ENCODE measurements at regions not wholly inside any gene's neighbourhood (a gene's known extent, or its start where the extent isn't known, plus 50 kb on each side); places are given as distances from the start of the nearest gene placed in this dataset.

DNA sequence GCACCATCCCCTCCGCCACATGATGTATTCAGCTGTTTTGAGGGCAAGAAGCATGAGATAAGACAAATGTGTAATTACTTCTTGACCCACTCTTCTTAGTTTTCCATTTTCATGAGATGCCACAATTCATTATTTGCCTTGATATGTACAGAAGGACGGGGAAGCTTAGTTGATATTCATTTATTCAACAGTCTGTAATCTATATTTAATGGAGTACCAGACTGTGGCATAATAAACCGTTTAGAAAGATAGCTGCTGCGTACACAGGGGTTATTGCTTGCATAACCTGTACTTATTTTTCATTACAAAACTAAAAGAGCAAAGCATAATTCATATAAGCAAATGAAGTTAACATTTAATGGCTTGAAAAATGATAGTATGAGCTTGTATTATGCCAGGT lies 466.4 kb upstream of the GYPC start:
- H3K9me3 ChIP-seq (ENCODE audit: control insufficient read depth, low read length) = no peaks in the 10 kb centered on the region
- no peak overlapping the region for H3K4me3 ChIP-seq (ENCODE audit: insufficient read depth, low read depth, low read length)
- no peaks in the 10 kb centered on the region for H3K27me3 ChIP-seq (ENCODE audit: control insufficient read depth, insufficient read depth, low read length, poor library complexity, severe bottlenecking)
- H3K27ac ChIP-seq (ENCODE audit: insufficient read depth, low read depth, low read length, poor library complexity, severe bottlenecking) = no peak overlapping the region
- no peaks in the 10 kb centered on the region for H3K36me3 ChIP-seq (ENCODE audit: control insufficient read depth, insufficient read depth, low read length)
- peaks cover 12% of the 10 kb centered on the region for H3K4me1 ChIP-seq (ENCODE audit: control insufficient read depth, insufficient read depth, low read length)
- WGBS, 2 experiments = 92 to 100% methylated on average over 2 to 3 of the region's 4 CpGs

DNA sequence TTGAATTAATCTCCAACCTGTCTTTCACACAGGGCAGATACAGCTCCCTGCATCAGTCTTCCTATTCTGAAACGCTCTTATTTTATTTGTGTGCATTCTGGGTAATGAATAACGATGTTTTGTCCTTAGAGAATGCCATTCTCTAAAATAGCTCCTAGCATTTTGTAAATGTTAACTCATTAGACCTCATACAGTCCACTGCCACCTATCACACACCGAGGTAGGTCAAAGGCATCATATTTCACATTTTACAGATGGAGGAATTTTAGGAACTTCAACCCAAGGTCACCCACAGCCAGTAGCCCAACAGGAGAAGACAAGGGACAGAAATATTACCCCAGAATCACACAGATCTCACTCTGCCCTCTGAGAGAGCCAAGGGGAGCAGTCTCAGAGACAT lies 455.4 kb upstream of the GYPC start:
- Histone ChIP-seq H3K4me3 (ENCODE audit: insufficient read depth, low read depth, low read length) (no peak overlapping the region), H3K36me3 (ENCODE audit: control insufficient read depth, insufficient read depth, low read length) (no peaks in the 10 kb centered on the region), H3K9me3 (ENCODE audit: control insufficient read depth, low read length) (no peaks in the 10 kb centered on the region), H3K27ac (ENCODE audit: insufficient read depth, low read depth, low read length, poor library complexity, severe bottlenecking) (no peak overlapping the region), H3K4me1 (ENCODE audit: control insufficient read depth, insufficient read depth, low read length) (no peaks in the 10 kb centered on the region), H3K27me3 (ENCODE audit: control insufficient read depth, insufficient read depth, low read length, poor library complexity, severe bottlenecking) (no peaks in the 10 kb centered on the region)
- WGBS, 2 experiments = 97 to 100% methylated on average over 1 to 3 of the region's 3 CpGs

DNA sequence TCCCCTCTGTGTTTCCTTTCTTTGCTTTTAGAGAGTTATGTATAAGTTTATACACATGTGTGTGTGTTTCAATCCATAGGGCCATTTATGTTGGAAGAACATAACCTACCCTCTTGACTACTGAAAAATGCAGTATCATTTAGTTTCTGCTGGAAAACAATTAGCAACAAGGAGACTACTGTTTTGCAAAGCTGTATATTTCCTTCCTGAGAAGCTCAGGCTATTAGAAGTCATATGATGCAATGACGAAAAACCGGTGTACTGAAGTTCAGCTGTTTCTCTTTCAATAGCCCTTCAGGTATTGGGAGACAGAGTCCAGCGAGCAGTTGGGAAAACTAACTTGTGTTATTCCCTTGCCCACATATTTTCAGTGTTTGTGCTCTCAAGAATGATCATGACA lies 447.7 kb upstream of the GYPC start:
- Histone ChIP-seq H3K4me1 (ENCODE audit: control insufficient read depth, insufficient read depth, low read length) (no peaks in the 10 kb centered on the region), H3K4me3 (ENCODE audit: insufficient read depth, low read depth, low read length) (no peak overlapping the region), H3K27ac (ENCODE audit: insufficient read depth, low read depth, low read length, poor library complexity, severe bottlenecking) (no peak overlapping the region), H3K27me3 (ENCODE audit: control insufficient read depth, insufficient read depth, low read length, poor library complexity, severe bottlenecking) (no peaks in the 10 kb centered on the region), H3K36me3 (ENCODE audit: control insufficient read depth, insufficient read depth, low read length) (no peaks in the 10 kb centered on the region), H3K9me3 (ENCODE audit: control insufficient read depth, low read length) (no peaks in the 10 kb centered on the region)
- WGBS, 2 experiments = 95 to 97% methylated on average over 3 of the region's 3 CpGs

DNA sequence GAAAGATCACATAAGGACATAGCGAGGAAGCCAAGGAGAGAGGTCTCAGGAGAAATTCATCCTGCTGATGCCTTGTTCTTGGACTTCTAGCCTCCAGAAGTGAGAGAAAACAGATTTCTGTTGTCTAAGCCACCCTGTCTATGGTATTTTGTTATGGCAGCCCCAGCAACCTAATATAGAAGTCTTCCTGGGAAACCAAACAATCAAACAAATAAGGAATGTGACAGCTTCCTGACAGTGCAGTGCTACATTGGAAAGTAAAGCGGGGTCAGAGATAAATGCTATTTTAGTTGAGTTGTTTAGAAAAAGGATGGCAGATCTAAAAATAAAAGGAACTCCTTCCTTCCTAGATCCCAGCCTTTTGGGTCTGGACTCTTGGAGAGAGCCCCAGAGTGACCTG lies 443.2 kb upstream of the GYPC start:
- Histone ChIP-seq H3K36me3 (ENCODE audit: control insufficient read depth, insufficient read depth, low read length) (no peaks in the 10 kb centered on the region), H3K27ac (ENCODE audit: insufficient read depth, low read depth, low read length, poor library complexity, severe bottlenecking) (no peak overlapping the region), H3K4me3 (ENCODE audit: insufficient read depth, low read depth, low read length) (no peak overlapping the region), H3K27me3 (ENCODE audit: control insufficient read depth, insufficient read depth, low read length, poor library complexity, severe bottlenecking) (no peaks in the 10 kb centered on the region), H3K9me3 (ENCODE audit: control insufficient read depth, low read length) (no peaks in the 10 kb centered on the region), H3K4me1 (ENCODE audit: control insufficient read depth, insufficient read depth, low read length) (no peaks in the 10 kb centered on the region)
- 92 to 99% methylated on average over 2 of the region's 2 CpGs for WGBS, 2 experiments

DNA sequence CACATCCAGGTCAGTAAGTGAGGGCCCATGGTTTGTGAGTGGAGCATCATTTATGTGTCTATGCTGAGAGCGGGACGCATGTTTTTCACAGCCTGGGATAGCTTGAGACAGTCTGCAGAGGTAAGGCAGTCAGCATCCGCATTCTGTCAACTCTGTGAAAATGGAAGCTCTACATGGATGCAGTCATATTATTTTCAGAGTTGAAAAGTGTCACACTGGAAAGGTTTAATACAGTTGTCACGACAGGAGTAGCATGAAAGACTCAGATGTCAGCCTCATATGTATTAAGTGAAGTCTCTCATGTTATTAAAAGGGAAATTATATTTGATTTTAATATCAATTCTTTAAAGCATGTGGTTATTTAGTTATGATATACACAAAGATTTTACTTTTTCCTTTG lies 436.9 kb upstream of the GYPC start:
- Histone ChIP-seq H3K4me3 (ENCODE audit: insufficient read depth, low read depth, low read length) (no peak overlapping the region), H3K9me3 (ENCODE audit: control insufficient read depth, low read length) (no peaks in the 10 kb centered on the region), H3K27me3 (ENCODE audit: control insufficient read depth, insufficient read depth, low read length, poor library complexity, severe bottlenecking) (no peaks in the 10 kb centered on the region), H3K36me3 (ENCODE audit: control insufficient read depth, insufficient read depth, low read length) (no peaks in the 10 kb centered on the region), H3K4me1 (ENCODE audit: control insufficient read depth, insufficient read depth, low read length) (no peaks in the 10 kb centered on the region), H3K27ac (ENCODE audit: insufficient read depth, low read depth, low read length, poor library complexity, severe bottlenecking) (no peak overlapping the region)
- WGBS, 2 experiments = 97 to 98% methylated on average over 3 to 4 of the region's 4 CpGs

DNA sequence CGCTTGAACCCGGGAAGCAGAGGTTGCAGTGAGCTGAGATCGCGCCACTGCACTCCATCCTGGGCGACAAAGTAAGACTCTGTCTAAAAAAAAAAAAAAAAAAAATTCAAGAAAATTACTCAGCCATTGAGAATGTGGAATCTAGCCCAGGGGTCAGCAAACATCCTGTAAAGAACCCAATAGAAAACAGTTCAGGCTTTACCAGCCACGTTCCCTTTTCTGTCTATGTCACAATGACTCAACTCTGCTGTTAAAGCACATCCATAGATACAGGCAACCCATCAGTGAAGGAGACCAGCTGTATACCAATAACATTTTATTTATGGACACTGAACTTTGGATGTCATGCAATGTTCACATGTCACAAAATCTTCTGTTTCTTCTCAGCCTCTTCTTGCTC lies 435.6 kb upstream of the GYPC start:
- no peak overlapping the region for H3K27ac ChIP-seq (ENCODE audit: insufficient read depth, low read depth, low read length, poor library complexity, severe bottlenecking)
- WGBS, 2 experiments = 93 to 99% methylated on average over 6 of the region's 6 CpGs

DNA sequence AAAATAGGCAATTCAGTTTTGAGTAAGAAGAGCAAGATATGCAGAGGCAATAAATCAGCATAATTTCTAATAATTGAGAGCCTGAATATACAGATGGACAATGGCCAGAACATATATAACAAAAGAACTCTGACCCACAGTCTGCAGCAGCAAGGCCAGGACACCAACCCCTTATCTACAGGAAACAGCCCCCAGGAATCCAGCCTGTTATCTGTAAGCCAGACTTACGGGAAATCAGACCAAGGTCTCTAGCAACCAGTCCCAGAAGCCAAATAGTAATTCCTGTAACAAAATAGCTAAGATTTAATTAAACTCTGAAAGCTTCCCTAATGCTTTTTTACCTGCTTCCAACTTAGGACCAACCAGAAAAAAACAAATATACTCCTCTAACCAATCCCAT lies 434.5 kb upstream of the GYPC start:
- 94% methylated on average over 1 of the region's 1 CpG for WGBS, 2 experiments
- H3K4me3 ChIP-seq (ENCODE audit: insufficient read depth, low read depth, low read length) = no peak overlapping the region
- H3K27ac ChIP-seq (ENCODE audit: insufficient read depth, low read depth, low read length, poor library complexity, severe bottlenecking) = no peak overlapping the region
- H3K36me3 ChIP-seq (ENCODE audit: control insufficient read depth, insufficient read depth, low read length) = no peaks in the 10 kb centered on the region
- no peaks in the 10 kb centered on the region for H3K4me1 ChIP-seq (ENCODE audit: control insufficient read depth, insufficient read depth, low read length)
- no peaks in the 10 kb centered on the region for H3K27me3 ChIP-seq (ENCODE audit: control insufficient read depth, insufficient read depth, low read length, poor library complexity, severe bottlenecking)
- no peaks in the 10 kb centered on the region for H3K9me3 ChIP-seq (ENCODE audit: control insufficient read depth, low read length)

More for the DNA sequence above, 435.6 kb upstream of the GYPC start:
- H3K27me3 ChIP-seq (ENCODE audit: control insufficient read depth, insufficient read depth, low read length, poor library complexity, severe bottlenecking) = no peaks in the 10 kb centered on the region
- H3K36me3 ChIP-seq (ENCODE audit: control insufficient read depth, insufficient read depth, low read length) = no peaks in the 10 kb centered on the region
- no peaks in the 10 kb centered on the region for H3K9me3 ChIP-seq (ENCODE audit: control insufficient read depth, low read length)
- H3K4me1 ChIP-seq (ENCODE audit: control insufficient read depth, insufficient read depth, low read length) = no peaks in the 10 kb centered on the region
- H3K4me3 ChIP-seq (ENCODE audit: insufficient read depth, low read depth, low read length) = no peak overlapping the region

DNA sequence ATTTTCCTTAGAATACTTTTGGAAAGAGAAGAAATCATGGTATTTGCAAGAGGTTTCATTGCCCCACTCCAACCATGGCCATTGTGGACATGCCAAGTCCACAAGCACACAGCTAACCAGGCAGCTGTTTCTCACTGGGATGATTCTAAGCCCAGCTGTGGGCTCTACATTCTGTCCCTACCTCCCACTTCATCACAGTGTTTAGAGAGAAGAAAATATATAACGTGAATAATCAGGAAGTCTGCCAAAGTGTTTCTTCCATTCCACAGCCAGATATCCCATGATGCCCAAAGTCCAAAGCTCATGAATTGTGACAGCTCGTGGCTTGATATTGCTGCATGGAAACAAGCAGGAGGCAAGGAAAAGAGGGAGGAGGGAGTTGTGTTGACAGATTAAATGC lies 433.7 kb upstream of the GYPC start:
- Histone ChIP-seq H3K4me3 (ENCODE audit: insufficient read depth, low read depth, low read length) (no peak overlapping the region), H3K36me3 (ENCODE audit: control insufficient read depth, insufficient read depth, low read length) (no peaks in the 10 kb centered on the region), H3K27ac (ENCODE audit: insufficient read depth, low read depth, low read length, poor library complexity, severe bottlenecking) (no peak overlapping the region), H3K27me3 (ENCODE audit: control insufficient read depth, insufficient read depth, low read length, poor library complexity, severe bottlenecking) (no peaks in the 10 kb centered on the region), H3K9me3 (ENCODE audit: control insufficient read depth, low read length) (no peaks in the 10 kb centered on the region), H3K4me1 (ENCODE audit: control insufficient read depth, insufficient read depth, low read length) (no peaks in the 10 kb centered on the region)
- WGBS, 2 experiments = 91 to 100% methylated on average over 2 of the region's 2 CpGs

DNA sequence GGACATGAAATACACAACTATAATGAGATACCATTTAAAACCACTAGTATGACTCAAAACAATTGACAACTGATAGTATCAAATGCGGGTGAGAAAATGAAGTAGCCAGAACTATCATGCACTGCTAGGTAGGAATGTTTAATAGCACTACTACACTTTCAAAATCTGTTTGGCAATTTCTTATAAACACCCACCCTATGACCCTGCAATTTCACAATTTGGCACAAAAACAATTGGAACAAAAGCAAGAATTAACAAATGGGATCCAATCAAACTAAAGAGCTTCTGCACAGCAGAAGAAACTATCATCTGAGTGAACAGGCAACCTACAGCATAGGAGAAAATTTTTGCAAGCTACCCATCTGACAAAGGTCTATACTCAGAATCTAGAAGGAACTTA lies 431.2 kb upstream of the GYPC start:
- Histone ChIP-seq H3K36me3 (ENCODE audit: control insufficient read depth, insufficient read depth, low read length) (no peaks in the 10 kb centered on the region), H3K9me3 (ENCODE audit: control insufficient read depth, low read length) (no peaks in the 10 kb centered on the region), H3K27me3 (ENCODE audit: control insufficient read depth, insufficient read depth, low read length, poor library complexity, severe bottlenecking) (no peaks in the 10 kb centered on the region), H3K4me1 (ENCODE audit: control insufficient read depth, insufficient read depth, low read length) (no peaks in the 10 kb centered on the region), H3K27ac (ENCODE audit: insufficient read depth, low read depth, low read length, poor library complexity, severe bottlenecking) (no peak overlapping the region), H3K4me3 (ENCODE audit: insufficient read depth, low read depth, low read length) (no peak overlapping the region)
- WGBS, 2 experiments = 100% methylated on average over 1 of the region's 1 CpG

DNA sequence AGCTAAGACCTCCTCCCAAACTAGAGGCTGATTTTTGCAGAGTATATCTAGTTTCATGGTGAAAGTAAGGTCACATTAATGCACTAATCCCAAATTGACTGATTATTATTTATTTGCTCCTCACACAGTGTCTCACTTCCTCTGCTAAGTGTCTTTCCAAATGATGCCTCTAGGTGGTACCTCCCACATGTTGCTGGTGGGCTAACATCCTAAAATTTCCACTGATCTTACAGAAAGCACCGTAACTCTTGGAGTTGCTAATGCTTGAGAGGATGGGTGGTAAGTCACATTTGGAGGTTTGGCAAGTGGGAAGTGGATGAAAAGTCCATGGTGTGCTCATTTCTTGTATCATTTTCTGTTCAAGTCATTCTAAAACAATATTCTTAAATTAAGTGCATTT lies 428.7 kb upstream of the GYPC start:
- H3K9me3 ChIP-seq (ENCODE audit: control insufficient read depth, low read length) = no peaks in the 10 kb centered on the region
- no peaks in the 10 kb centered on the region for H3K4me1 ChIP-seq (ENCODE audit: control insufficient read depth, insufficient read depth, low read length)
- H3K27ac ChIP-seq (ENCODE audit: insufficient read depth, low read depth, low read length, poor library complexity, severe bottlenecking) = no peak overlapping the region
- WGBS, 2 experiments = 77 to 91% methylated on average over 1 of the region's 1 CpG
- H3K27me3 ChIP-seq (ENCODE audit: control insufficient read depth, insufficient read depth, low read length, poor library complexity, severe bottlenecking) = no peaks in the 10 kb centered on the region
- no peaks in the 10 kb centered on the region for H3K36me3 ChIP-seq (ENCODE audit: control insufficient read depth, insufficient read depth, low read length)
- no peak overlapping the region for H3K4me3 ChIP-seq (ENCODE audit: insufficient read depth, low read depth, low read length)

DNA sequence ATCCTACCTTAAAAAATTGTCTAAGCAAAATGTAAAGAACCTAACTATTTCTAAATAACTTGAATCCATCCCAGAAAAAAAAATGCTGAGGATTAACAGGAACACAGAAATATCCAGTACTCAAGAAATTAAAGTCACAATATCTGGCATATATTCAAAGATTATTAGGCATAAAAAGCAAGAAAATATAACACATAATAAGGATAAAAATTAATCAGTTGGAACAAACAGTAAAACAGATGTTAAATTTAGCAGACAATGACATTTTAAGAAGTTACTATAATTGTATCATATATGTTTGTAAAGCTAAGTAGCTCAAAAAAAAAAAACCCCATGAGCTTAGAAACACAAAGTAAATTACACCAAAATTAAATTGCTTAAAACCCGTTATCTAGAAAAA lies 427.4 kb upstream of the GYPC start:
- WGBS, 2 experiments = no CpG with 5 or more reads among the region's 1 CpG
- no peaks in the 10 kb centered on the region for H3K36me3 ChIP-seq (ENCODE audit: control insufficient read depth, insufficient read depth, low read length)
- H3K27ac ChIP-seq (ENCODE audit: insufficient read depth, low read depth, low read length, poor library complexity, severe bottlenecking) = no peak overlapping the region
- H3K27me3 ChIP-seq (ENCODE audit: control insufficient read depth, insufficient read depth, low read length, poor library complexity, severe bottlenecking) = no peaks in the 10 kb centered on the region
- H3K4me3 ChIP-seq (ENCODE audit: insufficient read depth, low read depth, low read length) = no peak overlapping the region
- H3K9me3 ChIP-seq (ENCODE audit: control insufficient read depth, low read length) = no peaks in the 10 kb centered on the region
- no peaks in the 10 kb centered on the region for H3K4me1 ChIP-seq (ENCODE audit: control insufficient read depth, insufficient read depth, low read length)
